ENCODE measurements at regions not wholly inside any gene's neighbourhood (a gene's known extent, or its start where the extent isn't known, plus 50 kb on each side); places are given as distances from the start of the nearest gene placed in this dataset.

GRCh38 chr2:66721776-66722175, 286.9 kb downstream of the MEIS1 start:
- DNase-seq = no peak

GRCh38 chr2:66724241-66724640, 289.3 kb downstream of the MEIS1 start:
- DNase-seq = no peak

- no peak for DNase-seq
Observed at GRCh38 chr2:66729416-66730330, 294.7 kb downstream of the MEIS1 start.

- no peak for DNase-seq
Observed at GRCh38 chr2:66730441-66730840, 295.5 kb downstream of the MEIS1 start.

GRCh38 chr2:66733364-66733999, 298.6 kb downstream of the MEIS1 start:
- DNase-seq = peak; percentile 32

- no peak for DNase-seq
Observed at GRCh38 chr2:66748939-66749338, 314.0 kb downstream of the MEIS1 start.

- DNase-seq = no peak
Observed at GRCh38 chr2:66749566-66749965, 314.6 kb downstream of the MEIS1 start.

GRCh38 chr2:66753257-66753656, 318.3 kb downstream of the MEIS1 start:
- no peak for DNase-seq

- DNase-seq = no peak
Observed at GRCh38 chr2:66753660-66754059, 318.7 kb downstream of the MEIS1 start.

GRCh38 chr2:66755974-66756373, 321.0 kb downstream of the MEIS1 start:
- no peak for DNase-seq

- no peak for DNase-seq
Observed at GRCh38 chr2:66761826-66762225, 326.9 kb downstream of the MEIS1 start.

- DNase-seq = no peak
Observed at GRCh38 chr2:66762761-66763160, 327.8 kb downstream of the MEIS1 start.

- no peak for DNase-seq
Observed at GRCh38 chr2:66766582-66766981, 331.7 kb downstream of the MEIS1 start.

- DNase-seq = no peak
Observed at GRCh38 chr2:66771359-66771976, 336.5 kb downstream of the MEIS1 start.

GRCh38 chr2:66772618-66773017, 337.7 kb downstream of the MEIS1 start:
- DNase-seq = no peak

- no peak for DNase-seq
Observed at GRCh38 chr2:66775730-66776422, 341.0 kb downstream of the MEIS1 start.

- no peak for DNase-seq
Observed at GRCh38 chr2:66781804-66782203, 346.9 kb downstream of the MEIS1 start.

- DNase-seq = no peak
Observed at GRCh38 chr2:66782780-66783361, 347.9 kb downstream of the MEIS1 start.

- no peak for DNase-seq
Observed at GRCh38 chr2:66789741-66790140, 354.8 kb downstream of the MEIS1 start.

- DNase-seq = no peak
Observed at GRCh38 chr2:66790651-66791181, 355.8 kb downstream of the MEIS1 start.

GRCh38 chr2:66794070-66794469, 359.1 kb downstream of the MEIS1 start:
- peak; percentile 20 for DNase-seq

- no peak for DNase-seq
Observed at GRCh38 chr2:66794551-66794950, 359.6 kb downstream of the MEIS1 start.
